Memory B cell (primary cell): ENCODE measurements at regions not wholly inside any gene's neighbourhood (a gene's known extent, or its start where the extent isn't known, plus 50 kb on each side); places are given as distances from the start of the nearest gene placed in this dataset.

Source experiments
- ATAC-seq: fragments of 150-1000 bp; cut with Tn5 transposase; 2 replicates; pipeline ENCODE4 v1.10.0; 2021; ENCODE audit warnings: low read depth, mild to moderate bottlenecking, moderate library complexity
- DNase-seq, 2 donors: peaks; one replicate each; pipeline ENCODE4 v3.0.0; 2022; ENCODE audit warnings: low spot score in 2 of 2
- H3K27ac Mint-ChIP-seq: one replicate; pipeline ENCODE4 v1.8.0; 2022; ENCODE audit warnings: mild to moderate bottlenecking, moderate library complexity, mixed read lengths
- H3K27me3 Mint-ChIP-seq: one replicate; pipeline ENCODE4 v1.8.0; 2022; ENCODE audit warnings: mixed read lengths
- H3K36me3 Mint-ChIP-seq: one replicate; pipeline ENCODE4 v1.8.0; 2022; ENCODE audit warnings: mild to moderate bottlenecking, mixed read lengths
- H3K4me1 Mint-ChIP-seq: one replicate; pipeline ENCODE4 v1.8.0; 2022; ENCODE audit warnings: mixed read lengths
- H3K4me3 Mint-ChIP-seq: one replicate; pipeline ENCODE4 v1.8.0; 2022; ENCODE audit warnings: mild to moderate bottlenecking, moderate library complexity, mixed read lengths
- H3K9me3 Mint-ChIP-seq: one replicate; pipeline ENCODE4 v1.8.0; 2022; ENCODE audit warnings: mixed read lengths

GRCh38 chr10:61299841-61300240 is 153.3 kb downstream of the TMEM26 start:
- no peak for ATAC-seq
- Mint-ChIP-seq H3K27ac (no peak overlapping the region), H3K4me3 (no peak overlapping the region), H3K36me3 (peaks cover 3% of the 10 kb centered on the region), H3K9me3 (peaks cover 4% of the 10 kb centered on the region), H3K4me1 (no peaks in the 10 kb centered on the region), H3K27me3 (no peaks in the 10 kb centered on the region)
- no peak for DNase-seq

- no peak overlapping the region for H3K4me3 Mint-ChIP-seq
- peaks cover 4% of the 10 kb centered on the region for H3K9me3 Mint-ChIP-seq
- no peak for ATAC-seq
- H3K27me3 Mint-ChIP-seq: no peaks in the 10 kb centered on the region
- DNase-seq: no peak
- H3K27ac Mint-ChIP-seq: no peak overlapping the region
- peaks cover 3% of the 10 kb centered on the region for H3K36me3 Mint-ChIP-seq
- H3K4me1 Mint-ChIP-seq: no peaks in the 10 kb centered on the region
Observed at GRCh38 chr10:61299156-61299555, 154.0 kb downstream of the TMEM26 start.

- ATAC-seq: no peak
- H3K4me1 Mint-ChIP-seq: no peaks in the 10 kb centered on the region
Observed at GRCh38 chr10:61298194-61298593, 155.0 kb downstream of the TMEM26 start.

GRCh38 chr10:61296161-61296560 is 157.0 kb downstream of the TMEM26 start:
- no peak overlapping the region for H3K27ac Mint-ChIP-seq
- H3K36me3 Mint-ChIP-seq: peaks cover 3% of the 10 kb centered on the region
- H3K9me3 Mint-ChIP-seq: peaks cover 4% of the 10 kb centered on the region
- no peak for DNase-seq
- ATAC-seq: no peak
- no peaks in the 10 kb centered on the region for H3K27me3 Mint-ChIP-seq
- H3K4me1 Mint-ChIP-seq: no peaks in the 10 kb centered on the region
- H3K4me3 Mint-ChIP-seq: no peak overlapping the region

More at GRCh38 chr10:61298194-61298593, 155.0 kb downstream of the TMEM26 start:
- no peak for DNase-seq
- Mint-ChIP-seq H3K36me3 (peaks cover 3% of the 10 kb centered on the region), H3K4me3 (no peak overlapping the region), H3K27ac (no peak overlapping the region), H3K9me3 (peaks cover 4% of the 10 kb centered on the region), H3K27me3 (no peaks in the 10 kb centered on the region)

- H3K27me3 Mint-ChIP-seq: no peaks in the 10 kb centered on the region
- peaks cover 3% of the 10 kb centered on the region for H3K36me3 Mint-ChIP-seq
- H3K4me3 Mint-ChIP-seq: no peak overlapping the region
- no peak overlapping the region for H3K27ac Mint-ChIP-seq
- no peaks in the 10 kb centered on the region for H3K4me1 Mint-ChIP-seq
- DNase-seq (no peak), ATAC-seq (no peak)
- H3K9me3 Mint-ChIP-seq: peaks cover 7% of the 10 kb centered on the region
Observed at GRCh38 chr10:61294131-61294530, 159.1 kb downstream of the TMEM26 start.

- Mint-ChIP-seq H3K9me3 (peaks cover 4% of the 10 kb centered on the region), H3K27me3 (no peaks in the 10 kb centered on the region), H3K36me3 (no peaks in the 10 kb centered on the region), H3K27ac (no peak overlapping the region), H3K4me1 (peaks cover 11% of the 10 kb centered on the region), H3K4me3 (no peak overlapping the region)
- ATAC-seq (no peak), DNase-seq (no peak)
Observed at GRCh38 chr10:61289813-61290212, 163.4 kb downstream of the TMEM26 start.

GRCh38 chr10:61286686-61287085 is 166.5 kb downstream of the TMEM26 start:
- Mint-ChIP-seq H3K27me3 (no peaks in the 10 kb centered on the region), H3K4me1 (peaks cover 14% of the 10 kb centered on the region), H3K4me3 (no peak overlapping the region), H3K9me3 (peaks cover 4% of the 10 kb centered on the region), H3K36me3 (no peaks in the 10 kb centered on the region), H3K27ac (peak overlapping the region; percentile 18)
- DNase-seq (peak in 1 of 2 donors; percentile 38), ATAC-seq (peak; percentile 99)

- peaks cover 4% of the 10 kb centered on the region for H3K9me3 Mint-ChIP-seq
- no peak overlapping the region for H3K27ac Mint-ChIP-seq
- no peak for DNase-seq
- H3K27me3 Mint-ChIP-seq: no peaks in the 10 kb centered on the region
- ATAC-seq: no peak
- no peak overlapping the region for H3K4me3 Mint-ChIP-seq
- H3K4me1 Mint-ChIP-seq: peaks cover 14% of the 10 kb centered on the region
- H3K36me3 Mint-ChIP-seq: no peaks in the 10 kb centered on the region
Observed at GRCh38 chr10:61285749-61286148, 167.4 kb downstream of the TMEM26 start.

- Mint-ChIP-seq H3K9me3 (peaks cover 1% of the 10 kb centered on the region), H3K36me3 (no peaks in the 10 kb centered on the region), H3K27me3 (no peaks in the 10 kb centered on the region), H3K27ac (no peak overlapping the region), H3K4me1 (peaks cover 17% of the 10 kb centered on the region), H3K4me3 (peak overlapping the region; percentile 24)
- DNase-seq: peak in 1 of 2 donors; percentile 30
- ATAC-seq: no peak
Observed at GRCh38 chr10:61284222-61284890, 168.8 kb downstream of the TMEM26 start.

GRCh38 chr10:61283481-61284221 is 169.5 kb downstream of the TMEM26 start:
- H3K9me3 Mint-ChIP-seq: peaks cover 1% of the 10 kb centered on the region
- no peak for DNase-seq

GRCh38 chr10:61283066-61283465 is 170.1 kb downstream of the TMEM26 start:
- ATAC-seq: no peak
- Mint-ChIP-seq H3K4me1 (peaks cover 19% of the 10 kb centered on the region), H3K27ac (no peak overlapping the region), H3K36me3 (no peaks in the 10 kb centered on the region), H3K9me3 (peaks cover 1% of the 10 kb centered on the region), H3K27me3 (no peaks in the 10 kb centered on the region), H3K4me3 (no peak overlapping the region)
- no peak for DNase-seq

More at GRCh38 chr10:61283481-61284221, 169.5 kb downstream of the TMEM26 start:
- H3K4me3 Mint-ChIP-seq: no peak overlapping the region
- H3K36me3 Mint-ChIP-seq: no peaks in the 10 kb centered on the region
- no peak for ATAC-seq
- H3K4me1 Mint-ChIP-seq: peaks cover 19% of the 10 kb centered on the region
- H3K27ac Mint-ChIP-seq: no peak overlapping the region
- no peaks in the 10 kb centered on the region for H3K27me3 Mint-ChIP-seq

GRCh38 chr10:61280303-61280702 is 172.9 kb downstream of the TMEM26 start:
- Mint-ChIP-seq H3K4me3 (no peak overlapping the region), H3K9me3 (no peaks in the 10 kb centered on the region), H3K4me1 (peaks cover 7% of the 10 kb centered on the region), H3K27ac (no peak overlapping the region), H3K27me3 (no peaks in the 10 kb centered on the region), H3K36me3 (no peaks in the 10 kb centered on the region)
- ATAC-seq: no peak
- DNase-seq: no peak

- H3K4me1 Mint-ChIP-seq: peaks cover 7% of the 10 kb centered on the region
- no peaks in the 10 kb centered on the region for H3K9me3 Mint-ChIP-seq
- peak; percentile 69 for ATAC-seq
- H3K36me3 Mint-ChIP-seq: no peaks in the 10 kb centered on the region
- H3K4me3 Mint-ChIP-seq: no peak overlapping the region
- H3K27ac Mint-ChIP-seq: no peak overlapping the region
- no peak for DNase-seq
- H3K27me3 Mint-ChIP-seq: no peaks in the 10 kb centered on the region
Observed at GRCh38 chr10:61279400-61279799, 173.8 kb downstream of the TMEM26 start.

- H3K27ac Mint-ChIP-seq: no peak overlapping the region
- no peak for ATAC-seq
Observed at GRCh38 chr10:61278556-61278955, 174.6 kb downstream of the TMEM26 start.

More at GRCh38 chr10:61278556-61278955, 174.6 kb downstream of the TMEM26 start:
- H3K9me3 Mint-ChIP-seq: no peaks in the 10 kb centered on the region
- DNase-seq: no peak
- H3K36me3 Mint-ChIP-seq: no peaks in the 10 kb centered on the region
- H3K4me1 Mint-ChIP-seq: peaks cover 6% of the 10 kb centered on the region
- no peak overlapping the region for H3K4me3 Mint-ChIP-seq
- H3K27me3 Mint-ChIP-seq: no peaks in the 10 kb centered on the region
